GM18499 (cell line): ENCODE measurements at regions not wholly inside any gene's neighbourhood (a gene's known extent, or its start where the extent isn't known, plus 50 kb on each side); places are given as distances from the start of the nearest gene placed in this dataset.
"Not testable (repeated sequence)": the region's sequence is repeated elsewhere in the genome, so short reads cannot be mapped to it uniquely, and the experiment has no call there.

Experiments
- ATAC-seq: cut with Tn5 transposase; IDR thresholded peaks from one replicate; pipeline ENCODE4 v1.9.1; 2021; ENCODE audit warnings: moderate number of reproducible peaks; ENCODE audit not compliant: insufficient read depth, unreplicated experiment

DNA sequence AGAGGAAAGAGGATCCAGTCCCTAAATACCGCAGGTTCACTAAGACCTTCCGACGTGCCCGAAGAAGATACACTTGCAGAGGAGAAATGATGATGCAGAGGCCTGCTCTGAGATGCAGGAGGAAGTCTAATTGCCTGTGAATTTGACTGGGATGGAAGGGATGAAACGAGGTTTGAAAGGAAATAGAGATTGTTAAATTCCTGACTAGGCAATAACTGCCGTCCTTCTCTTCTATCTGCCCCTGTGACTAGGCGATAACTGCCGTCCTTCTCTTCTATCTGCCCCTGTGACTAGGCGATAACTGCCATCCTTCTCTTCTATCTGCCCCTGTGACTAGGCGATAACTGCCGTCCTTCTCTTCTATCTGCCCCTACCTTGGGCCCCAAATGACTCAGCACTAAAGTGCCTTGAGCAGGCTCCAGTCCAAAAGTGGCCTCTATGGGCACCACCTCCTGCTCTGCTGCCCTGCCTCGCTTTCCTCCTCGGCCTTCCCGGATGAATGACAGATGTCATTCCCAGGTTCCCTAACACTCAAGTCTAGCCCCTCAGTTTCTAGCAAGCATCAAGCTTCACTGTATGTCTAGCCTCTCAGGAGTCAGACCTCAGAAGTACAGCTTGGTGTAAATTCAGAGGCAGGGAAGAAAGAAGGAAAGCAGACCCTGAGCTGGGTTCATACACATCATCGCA, 189.1 kb downstream of the FOXD4L6 start:
- ATAC-seq: not testable (repeated sequence)

DNA sequence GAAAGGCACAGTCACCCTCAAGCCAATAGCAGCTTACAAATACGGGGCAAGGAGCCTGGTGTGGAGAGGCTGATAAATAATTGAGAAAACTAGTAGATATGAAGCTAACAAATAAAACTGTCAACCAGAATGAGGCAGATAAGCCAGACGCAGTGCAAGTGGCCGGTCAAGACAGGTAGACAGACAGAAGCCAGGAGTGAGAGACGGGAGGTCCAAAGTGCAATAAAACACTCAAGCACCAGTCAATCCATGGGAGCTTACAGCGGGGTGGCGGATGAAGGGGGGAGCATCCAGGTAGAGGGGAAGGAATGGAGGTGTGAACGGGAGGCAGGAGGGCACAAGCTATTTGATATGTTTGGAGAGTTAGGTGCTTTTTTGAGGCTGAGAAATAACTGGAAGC, 193.1 kb downstream of the FOXD4L6 start:
- no peak for ATAC-seq

DNA sequence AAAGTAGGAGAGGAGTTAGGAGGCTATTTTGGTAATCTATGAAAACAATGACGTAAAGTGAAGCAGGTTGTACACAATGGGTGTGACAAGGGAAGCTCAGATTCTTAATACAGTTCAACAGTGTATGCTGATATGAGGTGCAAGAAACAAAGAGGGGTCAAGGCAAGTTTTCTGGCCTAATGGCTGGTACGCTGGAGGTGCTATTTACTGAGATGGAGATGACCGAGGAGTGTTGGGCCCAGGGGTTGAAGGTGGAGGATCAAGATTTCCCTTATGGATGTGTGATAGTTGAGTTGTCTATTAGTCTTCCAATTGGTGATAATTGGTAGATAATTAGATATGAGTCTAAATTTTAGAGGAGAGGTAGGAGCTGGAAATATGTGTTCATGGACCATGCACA, 194.0 kb downstream of the FOXD4L6 start:
- not testable (repeated sequence) for ATAC-seq

DNA sequence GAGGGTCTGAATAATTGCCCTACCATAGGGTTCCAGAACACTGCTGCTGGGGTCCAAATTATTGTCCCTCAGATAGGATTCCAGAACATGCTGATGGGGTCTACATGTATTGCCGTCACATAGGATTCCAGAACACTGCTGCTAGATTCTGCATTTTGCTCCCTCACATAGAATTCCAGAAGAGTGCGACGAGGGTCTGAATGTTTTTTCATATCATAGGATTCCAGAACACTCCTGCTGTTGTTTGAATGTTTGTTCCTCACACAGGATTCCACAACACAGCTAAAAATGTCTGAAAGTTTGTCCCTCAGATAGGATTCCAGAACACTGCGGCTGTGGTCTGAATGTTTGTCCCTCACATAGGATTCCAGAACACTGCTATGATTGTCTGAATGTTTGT, 198.1 kb downstream of the FOXD4L6 start:
- ATAC-seq: not testable (repeated sequence)

- ATAC-seq: not testable (repeated sequence)
Measured at GRCh38 chr9:40929488-40929845, 199.0 kb downstream of the FOXD4L6 start.

DNA sequence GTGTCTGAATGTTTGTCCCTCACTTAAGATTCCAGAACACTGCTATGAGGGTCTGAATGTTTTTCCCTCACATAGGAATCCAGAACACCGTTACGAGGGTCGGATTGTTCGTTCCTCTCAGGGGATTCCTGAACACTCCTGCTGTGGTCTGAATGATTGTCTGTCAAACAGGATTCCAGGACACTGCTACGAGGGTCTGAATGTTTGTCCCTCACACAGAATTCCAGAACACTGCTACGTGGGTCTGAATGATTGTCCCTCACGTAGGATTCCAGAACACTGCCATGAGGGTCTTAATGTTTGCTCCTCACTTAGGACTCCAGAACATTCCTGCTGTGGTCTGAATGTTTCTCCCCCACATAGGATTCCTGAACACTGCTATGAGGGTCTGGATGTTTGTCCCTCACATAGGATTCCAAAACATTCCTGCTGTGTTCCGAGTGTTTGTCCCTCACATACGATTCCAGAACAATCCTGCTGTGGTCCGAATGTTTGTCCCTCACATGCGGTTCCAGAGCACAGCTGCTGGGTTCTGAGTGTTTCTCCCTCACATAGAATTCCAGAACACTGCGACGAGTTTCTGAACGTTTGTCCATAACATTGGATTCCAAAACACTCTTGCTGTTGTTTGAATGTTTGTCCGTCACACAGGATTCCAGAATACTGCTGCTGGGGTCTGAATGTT, 199.5 kb downstream of the FOXD4L6 start:
- ATAC-seq: no peak

DNA sequence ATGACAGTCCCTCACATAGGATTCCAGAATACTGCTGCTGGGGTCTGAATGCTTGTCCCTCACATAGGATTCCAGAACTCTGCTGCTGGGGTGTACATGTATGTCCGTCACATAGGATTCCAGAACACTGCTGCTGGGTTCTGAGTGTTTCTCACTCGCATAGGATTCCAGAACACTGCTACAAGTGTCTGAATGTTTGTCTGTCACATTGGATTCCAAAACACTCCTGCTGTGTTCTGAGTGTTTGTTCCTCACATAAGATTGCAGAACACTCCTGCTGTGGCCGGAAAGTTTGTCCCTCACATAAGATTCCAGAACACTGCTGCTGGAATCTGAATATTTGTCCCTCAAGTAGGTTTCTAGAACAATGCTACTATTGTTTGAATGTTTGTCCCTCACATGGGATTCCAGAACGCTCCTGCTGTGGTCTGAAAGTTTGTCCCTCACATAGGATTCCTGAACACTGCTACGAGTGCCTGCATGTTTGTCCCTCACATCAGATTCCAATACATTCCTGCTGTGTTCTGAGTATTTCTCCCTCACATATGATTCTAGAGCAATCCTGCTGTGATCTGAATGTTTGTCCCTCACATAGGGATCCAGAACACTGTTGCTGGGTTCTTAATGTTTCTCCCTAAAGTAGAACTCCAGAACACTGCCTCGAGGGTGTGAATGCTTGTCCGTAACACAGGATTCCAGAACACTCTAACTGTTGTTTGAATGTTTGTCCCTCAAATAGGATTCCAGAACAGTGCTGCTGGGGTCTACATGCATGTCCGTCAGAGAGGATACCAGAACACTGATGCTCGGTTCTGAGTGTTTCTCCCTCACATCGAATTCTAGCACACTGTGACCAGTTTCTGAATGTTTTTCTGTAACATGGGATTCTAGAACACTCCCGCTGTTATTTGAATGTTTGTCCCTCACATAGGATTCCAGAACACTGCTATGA, 200.4 kb downstream of the FOXD4L6 start:
- no peak for ATAC-seq

GRCh38 chr9:40927260-40927631, 201.2 kb downstream of the FOXD4L6 start:
- no peak for ATAC-seq

DNA sequence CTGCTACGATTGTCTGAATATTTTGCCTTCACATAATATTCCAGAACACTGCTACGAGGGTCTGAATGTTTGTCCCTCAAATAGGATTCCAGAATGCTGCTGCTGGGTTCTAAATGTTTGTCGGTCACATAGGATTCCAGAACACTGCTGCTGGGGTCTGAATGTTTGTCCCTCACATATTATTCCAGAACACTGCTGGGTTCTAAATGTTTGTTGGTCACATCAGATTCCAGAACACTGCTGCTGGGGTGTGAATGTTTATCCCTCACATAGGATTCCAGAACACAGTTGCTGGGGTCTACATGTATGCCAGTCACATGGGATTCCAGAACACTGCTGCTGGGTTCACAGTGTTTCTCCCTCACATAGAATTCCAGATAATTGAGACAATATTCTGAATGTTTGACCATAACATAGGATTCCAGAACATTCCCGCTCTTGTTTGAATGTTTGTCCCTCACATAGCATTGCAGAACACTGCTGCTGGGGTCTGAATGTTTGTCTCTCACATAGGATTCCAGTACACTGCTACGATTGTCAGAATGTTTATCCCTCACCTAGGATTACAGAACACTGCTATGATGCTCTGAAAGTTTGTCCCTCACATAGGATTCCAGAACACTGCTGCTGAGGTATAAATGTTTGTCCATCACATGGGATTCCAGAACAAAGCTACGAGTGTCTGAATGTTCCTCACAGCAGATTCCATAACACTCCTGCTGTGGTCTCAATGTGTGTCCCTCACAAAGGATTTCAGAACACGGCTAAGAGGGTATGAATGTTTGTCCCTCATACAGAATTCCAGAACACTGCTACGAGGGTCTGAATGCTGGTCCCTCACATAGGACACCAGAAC, 201.8 kb downstream of the FOXD4L6 start:
- no peak for ATAC-seq

DNA sequence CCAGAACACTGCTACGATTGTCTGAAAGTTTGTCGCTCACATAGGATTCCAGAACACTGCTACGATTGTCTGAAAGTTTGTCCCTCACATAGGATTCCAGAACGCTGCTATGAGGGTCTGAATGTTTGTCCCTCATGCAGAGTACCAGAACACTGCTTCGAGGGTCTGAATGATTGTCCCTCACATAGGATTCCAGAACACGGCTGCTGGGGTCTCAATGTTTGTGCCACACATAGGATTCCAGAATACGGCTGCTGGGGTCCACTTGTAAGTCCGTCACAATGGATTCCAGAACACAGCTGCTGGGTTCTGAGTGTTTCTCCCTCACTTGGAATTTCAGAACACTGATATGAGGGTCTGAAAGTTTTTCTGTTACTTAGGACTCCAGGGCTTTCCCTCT, 203.3 kb downstream of the FOXD4L6 start:
- ATAC-seq: no peak

GRCh38 chr9:40916399-40916783, 212.1 kb downstream of the FOXD4L6 start:
- not testable (repeated sequence) for ATAC-seq

DNA sequence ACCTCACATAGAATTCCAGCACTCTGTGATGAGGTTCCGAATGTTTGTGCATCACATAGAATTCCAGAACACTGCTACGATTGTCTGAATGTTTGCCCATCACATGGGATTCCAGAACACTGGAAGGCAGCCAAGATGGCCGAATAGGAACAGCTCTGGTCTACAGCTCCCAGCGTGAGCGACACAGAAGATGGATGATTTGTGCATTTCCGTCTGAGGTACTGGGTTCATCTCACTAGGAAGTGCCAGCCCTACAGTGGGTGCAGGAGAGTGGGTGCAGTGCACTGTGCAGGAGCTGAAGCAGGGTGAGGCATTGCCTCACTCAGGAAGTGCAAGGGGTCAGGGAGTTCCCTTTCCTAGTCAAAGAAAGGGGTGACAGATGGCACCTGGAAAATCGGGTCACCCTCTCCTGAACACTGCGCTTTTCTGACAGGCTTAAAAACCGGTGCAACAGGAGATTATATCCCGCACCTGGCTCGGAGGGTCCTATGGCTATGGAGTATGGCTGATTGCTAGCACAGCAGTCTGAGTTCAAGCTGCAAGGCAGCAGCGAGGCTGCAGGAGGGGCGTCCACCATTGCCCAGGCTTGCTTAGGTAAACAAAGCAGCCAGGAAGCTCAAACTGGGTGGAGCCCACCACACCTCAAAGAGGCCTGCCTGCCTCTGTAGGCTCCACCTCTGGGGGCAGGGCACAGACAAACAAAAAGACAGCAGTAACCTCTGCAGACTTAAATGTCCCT, 212.7 kb downstream of the FOXD4L6 start:
- not testable (repeated sequence) for ATAC-seq

DNA sequence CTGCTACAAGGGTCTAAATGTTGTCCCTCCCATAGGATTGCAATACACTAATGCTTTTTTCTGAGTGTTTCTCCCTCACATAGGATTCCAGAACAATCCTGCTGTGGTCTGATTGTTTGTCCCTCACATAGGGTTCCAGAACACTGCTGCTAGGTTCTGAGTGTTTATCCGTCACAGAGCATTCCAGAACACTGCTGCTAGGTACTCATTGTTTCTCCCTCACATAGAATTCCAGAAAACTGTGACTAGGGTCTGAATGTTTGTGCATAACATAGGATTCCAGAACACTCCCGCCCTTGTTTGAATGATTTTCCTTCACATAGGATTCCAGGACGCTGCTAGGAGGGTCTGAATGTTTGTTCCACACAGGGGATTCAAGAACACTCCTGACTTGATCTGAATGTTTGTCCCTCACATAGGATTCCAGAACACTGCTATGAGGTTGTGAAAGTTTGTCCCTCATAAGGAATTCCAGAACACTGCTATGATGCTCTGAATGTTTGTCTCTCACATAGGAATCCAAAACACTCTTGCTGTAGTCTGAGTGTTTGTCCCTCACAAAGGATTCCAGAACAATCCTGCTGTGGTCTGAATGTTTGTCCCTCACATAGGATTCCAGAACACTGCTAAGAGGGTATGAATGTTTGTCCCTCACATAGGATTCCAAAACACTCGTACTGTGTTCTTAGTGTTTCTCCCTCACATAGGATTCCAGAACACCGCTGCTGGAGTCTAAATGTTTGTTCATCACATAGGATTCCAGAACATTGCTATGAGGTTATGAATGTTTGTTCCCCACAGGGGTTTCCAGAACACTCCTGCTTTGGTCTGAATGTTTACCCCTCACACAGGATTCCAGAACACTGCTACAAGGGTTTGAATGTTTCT, 213.5 kb downstream of the FOXD4L6 start:
- ATAC-seq: no peak

GRCh38 chr9:40913928-40914673, 214.4 kb downstream of the FOXD4L6 start:
- ATAC-seq: no peak

GRCh38 chr9:40913096-40913719, 215.3 kb downstream of the FOXD4L6 start:
- ATAC-seq: no peak

DNA sequence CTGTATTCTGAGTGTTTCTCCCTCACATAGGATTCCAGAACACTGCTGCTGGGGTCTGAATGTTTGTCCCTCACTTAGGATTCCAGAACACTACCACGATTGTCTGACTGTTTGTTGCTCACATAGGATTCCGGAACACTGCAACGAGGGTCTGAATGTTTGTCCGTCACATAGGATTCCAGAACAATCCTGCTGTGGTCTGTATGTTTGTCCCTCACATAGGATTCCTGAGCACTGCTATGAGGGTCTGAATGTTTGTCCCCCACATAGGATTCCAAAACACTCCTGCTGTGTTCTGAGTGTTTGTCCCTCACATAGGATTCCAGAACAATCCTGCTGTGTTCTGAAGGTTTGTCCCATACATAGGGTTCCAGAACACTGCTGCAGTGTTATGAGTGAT, 215.8 kb downstream of the FOXD4L6 start:
- ATAC-seq: not testable (repeated sequence)

- ATAC-seq: no peak
Measured at GRCh38 chr9:40911647-40912046, 216.8 kb downstream of the FOXD4L6 start.
